C4-2B (cell line): ENCODE measurements at regions not wholly inside any gene's neighbourhood (a gene's known extent, or its start where the extent isn't known, plus 50 kb on each side); places are given as distances from the start of the nearest gene placed in this dataset.

Experiments used
- CTCF ChIP-seq: fragments of 450-650 bp; conservative IDR thresholded peaks from 2 replicates; pipeline ENCODE4 v1.5.1; 2017; ENCODE audit warnings: mild to moderate bottlenecking
- ZFX ChIP-seq: fragments of 450-650 bp; IDR thresholded peaks from 2 replicates; pipeline ENCODE4 v1.6.1; 2017

GRCh38 chr5:56482363-56482762 is 249.2 kb upstream of the ANKRD55 start:
- no peak for TF ChIP-seq CTCF
- no peak for TF ChIP-seq ZFX
